Mesendoderm (in vitro differentiated cells): ENCODE measurements at regions not wholly inside any gene's neighbourhood (a gene's known extent, or its start where the extent isn't known, plus 50 kb on each side); places are given as distances from the start of the nearest gene placed in this dataset.

ENCODE experiments used
- DNase-seq: peaks from one replicate; pipeline ENCODE4 v3.0.0; 2013
- H2AK5ac ChIP-seq: 2 replicates; pipeline ENCODE4 v1.6.1; 2013; ENCODE audit warnings: low read length, inconsistent platforms
- H2BK120ac ChIP-seq: 2 replicates; pipeline ENCODE4 v1.6.1; 2013; ENCODE audit warnings: low read depth, mild to moderate bottlenecking, low read length, moderate library complexity, mixed read lengths
- H2BK15ac ChIP-seq: replicated peaks from 2 replicates; pipeline ENCODE4 v1.6.1; 2013; ENCODE audit warnings: low read depth, mild to moderate bottlenecking, moderate library complexity
- H2BK5ac ChIP-seq: 2 replicates; pipeline ENCODE4 v1.6.1; 2013; ENCODE audit warnings: low read length, inconsistent platforms
- H3K18ac ChIP-seq: 2 replicates; pipeline ENCODE4 v1.6.1; 2013; ENCODE audit warnings: mild to moderate bottlenecking, low read length, mixed read lengths
- H3K23ac ChIP-seq: one replicate; pipeline ENCODE4 v1.6.1; 2013; ENCODE audit warnings: low read length
- H3K27ac ChIP-seq: 2 replicates; pipeline ENCODE4 v1.5.1; 2013; ENCODE audit warnings: low read depth, mild to moderate bottlenecking, inconsistent platforms, low read length, moderate library complexity
- H3K27me3 ChIP-seq: 2 replicates; pipeline ENCODE4 v1.6.1; 2013; ENCODE audit warnings: low read length, control low read depth, mild to moderate bottlenecking, inconsistent platforms; ENCODE audit not compliant: insufficient read depth, poor library complexity
- H3K36me3 ChIP-seq: 2 replicates; pipeline ENCODE4 v1.6.1; 2013; ENCODE audit warnings: low read length, inconsistent platforms; ENCODE audit not compliant: control insufficient read depth, insufficient read depth
- H3K4ac ChIP-seq: one replicate; pipeline ENCODE4 v1.6.1; 2013; ENCODE audit warnings: low read depth, mild to moderate bottlenecking, low read length, moderate library complexity
- H3K4me1 ChIP-seq: 2 replicates; pipeline ENCODE4 v1.6.1; 2013; ENCODE audit warnings: low read depth, low read length, inconsistent platforms; ENCODE audit not compliant: control insufficient read depth
- H3K4me2 ChIP-seq: 2 replicates; pipeline ENCODE4 v1.6.1; 2013; ENCODE audit warnings: low read length
- H3K4me3 ChIP-seq: 2 replicates; pipeline ENCODE4 v1.5.1; 2013; ENCODE audit warnings: mild to moderate bottlenecking, low read length
- H3K56ac ChIP-seq: one replicate; pipeline ENCODE4 v1.6.1; 2013; ENCODE audit warnings: low read length
- H3K79me1 ChIP-seq: 2 replicates; pipeline ENCODE4 v1.6.1; 2013; ENCODE audit warnings: low read length, inconsistent platforms
- H3K79me2 ChIP-seq: 2 replicates; pipeline ENCODE4 v1.6.1; 2013; ENCODE audit warnings: mild to moderate bottlenecking, low read length; ENCODE audit not compliant: control insufficient read depth, insufficient read depth
- H3K9ac ChIP-seq: 2 replicates; pipeline ENCODE4 v1.6.1; 2013; ENCODE audit warnings: low read length, inconsistent platforms
- H4K5ac ChIP-seq: one replicate; pipeline ENCODE4 v1.6.1; 2013; ENCODE audit warnings: low read length
- H4K8ac ChIP-seq: one replicate; pipeline ENCODE4 v1.6.1; 2013; ENCODE audit warnings: low read depth, mild to moderate bottlenecking, control low read depth, low read length, moderate library complexity
- WGBS: extraction: QIAGEN DNeasy Blood & Tissue Kit; methylation state at CpG from one replicate; pipeline ENCODE4 v1.1.7; 2013; ENCODE audit warnings: low lambda C conversion rate, missing lambda C conversion rate; ENCODE audit not compliant: insufficient coverage; ENCODE audit errors: extremely low coverage; 5-methylcytosine and 5-hydroxymethylcytosine counted together

DNA sequence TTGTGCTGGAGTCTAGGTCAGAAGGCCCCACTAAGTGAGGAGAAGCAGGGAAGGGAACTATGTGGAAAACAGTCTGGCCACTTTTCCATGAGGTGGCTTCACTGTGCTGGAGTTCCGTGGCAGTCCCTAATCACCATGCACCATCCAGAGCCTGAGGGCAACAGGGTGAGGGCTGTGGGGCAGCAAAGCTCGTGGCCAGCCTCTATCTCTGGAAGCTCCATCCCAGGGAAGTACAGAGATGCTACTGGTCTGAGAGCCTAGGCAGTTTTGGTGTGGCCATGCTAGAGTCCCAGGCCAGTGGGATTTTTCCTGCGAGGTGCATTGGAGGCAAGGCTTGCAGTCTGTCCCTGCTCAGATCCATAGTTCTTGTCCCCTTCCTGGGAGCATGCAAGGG lies 157.3 kb upstream of the LRRC7 start:
- H2BK15ac ChIP-seq = no peak overlapping the region
- H3K4me3 ChIP-seq = no peak overlapping the region
- no peaks in the 10 kb centered on the region for H3K79me1 ChIP-seq
- no peak overlapping the region for H4K5ac ChIP-seq
- no peak overlapping the region for H3K18ac ChIP-seq
- no peak overlapping the region for H4K8ac ChIP-seq
- no peak overlapping the region for H2BK120ac ChIP-seq
- no peak overlapping the region for H3K4ac ChIP-seq
- no peak overlapping the region for H3K27ac ChIP-seq
- DNase-seq = no peak
- H3K27me3 ChIP-seq = no peaks in the 10 kb centered on the region
- no peaks in the 10 kb centered on the region for H3K79me2 ChIP-seq
- no peak overlapping the region for H3K56ac ChIP-seq
- no CpG with 5 or more reads among the region's 3 CpGs for WGBS
- no peak overlapping the region for H2AK5ac ChIP-seq
- no peak overlapping the region for H3K23ac ChIP-seq
- H3K4me1 ChIP-seq = no peaks in the 10 kb centered on the region
- H2BK5ac ChIP-seq = no peak overlapping the region
- H3K4me2 ChIP-seq = no peak overlapping the region
- no peaks in the 10 kb centered on the region for H3K36me3 ChIP-seq
- no peak overlapping the region for H3K9ac ChIP-seq

DNA sequence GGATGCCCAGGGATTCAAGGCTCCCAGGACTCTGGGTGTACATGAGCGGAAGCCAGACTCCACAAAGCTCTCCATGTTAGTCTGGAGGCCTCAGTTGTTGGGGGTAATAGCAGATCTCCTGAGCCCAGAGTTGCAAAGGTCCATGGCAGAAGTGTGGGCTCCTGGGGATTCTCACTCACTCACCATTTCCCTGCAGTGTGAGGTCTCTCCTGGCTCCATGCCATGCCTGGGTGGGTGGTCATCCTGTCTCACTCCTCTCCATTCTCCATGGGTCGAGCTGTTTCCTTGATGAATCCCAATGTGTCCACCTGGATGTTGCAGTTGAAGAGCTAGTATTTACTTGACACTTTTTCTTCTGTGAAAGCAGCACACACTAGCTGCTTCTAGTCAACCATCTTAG lies 156.8 kb upstream of the LRRC7 start:
- Histone ChIP-seq H4K5ac (no peak overlapping the region), H2AK5ac (no peak overlapping the region), H2BK15ac (no peak overlapping the region), H3K79me1 (no peaks in the 10 kb centered on the region), H3K4me2 (no peak overlapping the region), H4K8ac (no peak overlapping the region), H3K4me1 (no peaks in the 10 kb centered on the region), H3K36me3 (no peaks in the 10 kb centered on the region), H2BK120ac (no peak overlapping the region), H3K27ac (no peak overlapping the region), H3K56ac (no peak overlapping the region), H3K27me3 (no peaks in the 10 kb centered on the region), H2BK5ac (no peak overlapping the region), H3K18ac (no peak overlapping the region), H3K23ac (no peak overlapping the region), H3K4me3 (no peak overlapping the region), H3K79me2 (no peaks in the 10 kb centered on the region), H3K9ac (no peak overlapping the region), H3K4ac (no peak overlapping the region)
- no peak for DNase-seq
- no CpG with 5 or more reads among the region's 2 CpGs for WGBS

DNA sequence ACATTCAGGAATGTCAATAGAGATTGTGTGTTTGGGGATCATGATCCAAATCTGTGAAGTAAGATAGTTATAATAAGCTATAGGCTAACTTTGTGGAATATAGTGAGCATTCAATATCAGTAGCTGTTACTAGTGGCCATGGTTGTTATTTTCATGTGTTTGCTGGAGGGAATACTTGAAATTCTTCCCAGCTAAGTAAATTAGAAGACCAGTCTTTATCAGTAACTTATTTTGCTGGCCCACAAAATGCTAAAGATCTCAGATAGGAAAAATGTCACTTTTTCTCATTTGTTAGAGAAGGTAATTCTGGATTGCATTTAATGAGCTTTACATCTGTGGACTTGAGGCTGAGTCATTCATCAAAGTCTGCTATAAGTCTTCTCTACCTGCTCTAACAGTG lies 156.1 kb upstream of the LRRC7 start:
- Histone ChIP-seq H3K4me2 (no peak overlapping the region), H3K79me2 (no peaks in the 10 kb centered on the region), H3K36me3 (no peaks in the 10 kb centered on the region), H3K27me3 (no peaks in the 10 kb centered on the region), H4K8ac (no peak overlapping the region), H4K5ac (no peak overlapping the region), H3K18ac (no peak overlapping the region), H2BK120ac (no peak overlapping the region), H3K56ac (no peak overlapping the region), H3K27ac (no peak overlapping the region), H3K79me1 (no peaks in the 10 kb centered on the region), H3K4me3 (no peak overlapping the region), H3K9ac (no peak overlapping the region), H3K23ac (no peak overlapping the region), H2BK5ac (no peak overlapping the region), H3K4ac (no peak overlapping the region), H2BK15ac (no peak overlapping the region), H3K4me1 (no peaks in the 10 kb centered on the region), H2AK5ac (no peak overlapping the region)
- peak; percentile 16 for DNase-seq

DNA sequence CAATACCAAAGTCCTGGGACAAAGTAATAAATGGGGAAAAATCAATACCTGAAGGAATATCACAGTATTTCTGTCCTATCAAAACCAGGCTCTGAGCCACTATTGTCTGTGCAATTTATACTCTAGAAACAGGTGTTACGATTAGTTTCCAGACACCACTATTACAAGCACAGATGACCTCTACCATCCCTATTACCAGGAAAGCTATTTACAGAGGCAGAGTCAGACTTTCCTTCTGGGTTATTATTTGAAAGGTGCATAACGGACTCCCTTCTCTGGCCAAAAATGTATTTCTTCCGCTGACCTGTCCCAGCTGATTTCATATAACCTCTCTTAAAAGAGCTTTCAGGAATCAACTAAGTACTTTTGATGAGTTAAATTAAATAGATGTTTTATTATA lies 154.6 kb upstream of the LRRC7 start:
- H3K4me3 ChIP-seq = no peak overlapping the region
- no peaks in the 10 kb centered on the region for H3K4me1 ChIP-seq
- no CpG with 5 or more reads among the region's 3 CpGs for WGBS
- H3K4ac ChIP-seq = no peak overlapping the region
- no peak overlapping the region for H3K4me2 ChIP-seq
- H3K18ac ChIP-seq = no peak overlapping the region
- no peak overlapping the region for H2BK5ac ChIP-seq
- H3K27ac ChIP-seq = no peak overlapping the region
- DNase-seq = no peak
- H2BK15ac ChIP-seq = no peak overlapping the region
- H3K36me3 ChIP-seq = no peaks in the 10 kb centered on the region
- no peak overlapping the region for H4K5ac ChIP-seq
- H3K79me1 ChIP-seq = no peaks in the 10 kb centered on the region
- H4K8ac ChIP-seq = no peak overlapping the region
- no peaks in the 10 kb centered on the region for H3K79me2 ChIP-seq
- H3K23ac ChIP-seq = no peak overlapping the region
- no peak overlapping the region for H3K56ac ChIP-seq
- H2BK120ac ChIP-seq = no peak overlapping the region
- no peak overlapping the region for H2AK5ac ChIP-seq
- no peak overlapping the region for H3K9ac ChIP-seq
- no peaks in the 10 kb centered on the region for H3K27me3 ChIP-seq

DNA sequence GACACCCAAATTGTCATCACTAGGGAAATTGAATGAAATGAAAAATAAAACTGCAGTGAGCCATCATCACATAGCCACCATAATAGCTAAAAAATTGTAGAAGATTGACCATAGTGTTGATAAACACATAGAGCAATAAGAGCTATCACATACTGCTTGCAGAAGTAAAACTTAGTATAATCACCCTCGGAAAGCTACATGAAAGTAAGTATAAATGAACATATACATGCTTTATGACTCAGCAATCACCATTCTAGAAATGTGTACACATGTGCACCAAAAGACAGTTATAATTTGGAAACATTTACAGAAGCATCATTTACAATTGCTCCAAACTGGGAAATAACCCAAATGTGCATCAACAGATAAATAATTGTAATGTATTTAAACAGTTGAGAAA lies 153.1 kb upstream of the LRRC7 start:
- Histone ChIP-seq H2AK5ac (no peak overlapping the region), H3K27me3 (no peaks in the 10 kb centered on the region), H3K4ac (no peak overlapping the region), H3K36me3 (no peaks in the 10 kb centered on the region), H3K56ac (no peak overlapping the region), H3K27ac (no peak overlapping the region), H3K4me2 (no peak overlapping the region), H3K79me2 (no peaks in the 10 kb centered on the region), H2BK15ac (no peak overlapping the region), H3K9ac (no peak overlapping the region), H2BK5ac (no peak overlapping the region), H4K5ac (no peak overlapping the region), H3K23ac (no peak overlapping the region), H3K4me1 (no peaks in the 10 kb centered on the region), H3K79me1 (no peaks in the 10 kb centered on the region), H4K8ac (no peak overlapping the region), H3K18ac (no peak overlapping the region), H2BK120ac (no peak overlapping the region), H3K4me3 (no peak overlapping the region)
- no CpG with 5 or more reads among the region's 1 CpG for WGBS
- DNase-seq = no peak

DNA sequence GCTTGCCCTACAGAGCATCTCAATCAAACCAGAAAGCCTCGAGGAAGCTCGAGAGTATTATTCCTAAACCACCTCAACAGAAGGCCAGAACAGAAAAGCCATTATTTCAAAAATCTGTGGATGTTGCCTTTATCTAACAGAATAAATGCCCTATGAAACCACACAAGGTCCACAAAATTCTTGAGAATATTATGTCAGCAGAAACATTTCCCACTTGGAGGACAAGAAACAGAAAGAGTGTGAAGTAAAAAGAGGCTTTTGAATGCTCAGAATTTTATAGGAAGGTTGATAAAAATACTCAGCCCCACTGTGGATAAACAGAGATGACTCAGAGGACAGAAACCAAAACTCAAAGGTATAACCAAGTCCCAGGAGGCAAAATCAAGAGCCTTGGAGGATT lies 146.4 kb upstream of the LRRC7 start:
- H2BK15ac ChIP-seq = no peak overlapping the region
- H3K9ac ChIP-seq = no peak overlapping the region
- H3K79me1 ChIP-seq = no peaks in the 10 kb centered on the region
- no peaks in the 10 kb centered on the region for H3K27me3 ChIP-seq
- H4K5ac ChIP-seq = no peak overlapping the region
- no peak overlapping the region for H3K23ac ChIP-seq
- no peak overlapping the region for H3K4me3 ChIP-seq
- H3K36me3 ChIP-seq = no peaks in the 10 kb centered on the region
- no CpG with 5 or more reads among the region's 2 CpGs for WGBS
- H3K79me2 ChIP-seq = no peaks in the 10 kb centered on the region
- H3K4ac ChIP-seq = no peak overlapping the region
- H3K4me2 ChIP-seq = no peak overlapping the region
- no peak overlapping the region for H2AK5ac ChIP-seq
- H3K56ac ChIP-seq = no peak overlapping the region
- H4K8ac ChIP-seq = no peak overlapping the region
- H3K18ac ChIP-seq = no peak overlapping the region
- no peak overlapping the region for H3K27ac ChIP-seq
- H2BK120ac ChIP-seq = no peak overlapping the region
- no peak for DNase-seq
- H3K4me1 ChIP-seq = no peaks in the 10 kb centered on the region
- no peak overlapping the region for H2BK5ac ChIP-seq
